ENCODE measurements at regions not wholly inside any gene's neighbourhood (a gene's known extent, or its start where the extent isn't known, plus 50 kb on each side); places are given as distances from the start of the nearest gene placed in this dataset.

GRCh38 chr17:33523577-33523981, 230.5 kb upstream of the ASIC2 start:
- no peaks in the 10 kb centered on the region for H3K9me2 ChIP-seq (ENCODE audit: low read depth, low read length)
- no peaks in the 10 kb centered on the region for H3K4me1 ChIP-seq (ENCODE audit: insufficient read depth, low read length, severe bottlenecking)
- H2AFZ ChIP-seq (ENCODE audit: low read length) = no peak overlapping the region
- H3K79me2 ChIP-seq (ENCODE audit: insufficient read depth, low read length) = no peaks in the 10 kb centered on the region
- no peaks in the 10 kb centered on the region for H4K20me1 ChIP-seq (ENCODE audit: insufficient read depth, low read length)
- H3K27me3 ChIP-seq (ENCODE audit: insufficient read depth, low read length) = no peaks in the 10 kb centered on the region
- no peaks in the 10 kb centered on the region for H3F3A ChIP-seq (ENCODE audit: insufficient read depth, low read length)
- no peak overlapping the region for H3K27ac ChIP-seq (ENCODE audit: low read depth, low read length, poor library complexity, severe bottlenecking)
- no peaks in the 10 kb centered on the region for H3K36me3 ChIP-seq (ENCODE audit: insufficient read depth, low read length)
- no peak overlapping the region for H3K9ac ChIP-seq (ENCODE audit: low read length)
- no peak overlapping the region for H3K4me3 ChIP-seq (ENCODE audit: low read depth, low read length, poor library complexity, severe bottlenecking)
- no peak overlapping the region for H3K4me2 ChIP-seq (ENCODE audit: low read length)
- TF ChIP-seq, protein P1, sequence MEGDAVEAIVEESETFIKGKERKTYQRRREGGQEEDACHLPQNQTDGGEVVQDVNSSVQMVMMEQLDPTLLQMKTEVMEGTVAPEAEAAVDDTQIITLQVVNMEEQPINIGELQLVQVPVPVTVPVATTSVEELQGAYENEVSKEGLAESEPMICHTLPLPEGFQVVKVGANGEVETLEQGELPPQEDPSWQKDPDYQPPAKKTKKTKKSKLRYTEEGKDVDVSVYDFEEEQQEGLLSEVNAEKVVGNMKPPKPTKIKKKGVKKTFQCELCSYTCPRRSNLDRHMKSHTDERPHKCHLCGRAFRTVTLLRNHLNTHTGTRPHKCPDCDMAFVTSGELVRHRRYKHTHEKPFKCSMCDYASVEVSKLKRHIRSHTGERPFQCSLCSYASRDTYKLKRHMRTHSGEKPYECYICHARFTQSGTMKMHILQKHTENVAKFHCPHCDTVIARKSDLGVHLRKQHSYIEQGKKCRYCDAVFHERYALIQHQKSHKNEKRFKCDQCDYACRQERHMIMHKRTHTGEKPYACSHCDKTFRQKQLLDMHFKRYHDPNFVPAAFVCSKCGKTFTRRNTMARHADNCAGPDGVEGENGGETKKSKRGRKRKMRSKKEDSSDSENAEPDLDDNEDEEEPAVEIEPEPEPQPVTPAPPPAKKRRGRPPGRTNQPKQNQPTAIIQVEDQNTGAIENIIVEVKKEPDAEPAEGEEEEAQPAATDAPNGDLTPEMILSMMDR (IDR thresholded peaks at IDR 0.05; ENCODE audit: low read length) = no peak
- no peak for TF ChIP-seq EZH2 (IDR thresholded peaks at IDR 0.05; ENCODE audit: borderline replicate concordance, low read length)
- no peaks in the 10 kb centered on the region for H3K9me3 ChIP-seq (ENCODE audit: low read length)

DNA sequence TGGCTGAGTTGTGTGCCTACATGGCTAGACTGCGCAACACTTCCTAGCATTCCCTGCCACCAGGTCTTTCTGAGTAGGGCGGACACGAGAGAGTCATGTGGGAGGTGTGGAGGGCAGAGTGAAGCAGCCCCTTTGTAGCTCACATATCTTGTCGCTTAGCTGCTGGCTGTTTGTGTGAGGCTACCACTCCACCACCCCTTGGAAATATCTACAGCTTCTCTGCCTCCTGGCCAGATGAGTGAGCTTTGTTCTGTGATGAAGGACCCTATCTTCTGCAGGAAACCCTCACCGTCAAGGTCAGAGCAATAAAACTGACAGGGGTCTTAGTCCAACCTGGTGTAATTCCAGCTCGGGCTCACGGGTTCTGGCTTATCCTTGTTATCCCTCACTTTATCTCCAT, 232.1 kb upstream of the ASIC2 start:
- Histone ChIP-seq H3K27ac (ENCODE audit: low read depth, low read length, poor library complexity, severe bottlenecking) (no peak overlapping the region), H3K4me2 (ENCODE audit: low read length) (no peak overlapping the region), H3K79me2 (ENCODE audit: insufficient read depth, low read length) (no peaks in the 10 kb centered on the region), H3K4me1 (ENCODE audit: insufficient read depth, low read length, severe bottlenecking) (no peaks in the 10 kb centered on the region), H4K20me1 (ENCODE audit: insufficient read depth, low read length) (no peaks in the 10 kb centered on the region), H3F3A (ENCODE audit: insufficient read depth, low read length) (no peaks in the 10 kb centered on the region), H3K9me2 (ENCODE audit: low read depth, low read length) (no peaks in the 10 kb centered on the region), H3K36me3 (ENCODE audit: insufficient read depth, low read length) (no peaks in the 10 kb centered on the region), H3K9me3 (ENCODE audit: low read length) (no peaks in the 10 kb centered on the region), H3K9ac (ENCODE audit: low read length) (no peak overlapping the region), H3K4me3 (ENCODE audit: low read depth, low read length, poor library complexity, severe bottlenecking) (no peak overlapping the region), H3K27me3 (ENCODE audit: insufficient read depth, low read length) (no peaks in the 10 kb centered on the region), H2AFZ (ENCODE audit: low read length) (no peak overlapping the region)
- TF ChIP-seq, protein P1 (IDR thresholded peaks at IDR 0.05; ENCODE audit: low read length) = no peak
- no peak for TF ChIP-seq EZH2 (IDR thresholded peaks at IDR 0.05; ENCODE audit: borderline replicate concordance, low read length)

GRCh38 chr17:33526717-33527116, 233.6 kb upstream of the ASIC2 start:
- no peaks in the 10 kb centered on the region for H3K27me3 ChIP-seq (ENCODE audit: insufficient read depth, low read length)
- no peaks in the 10 kb centered on the region for H3K79me2 ChIP-seq (ENCODE audit: insufficient read depth, low read length)
- H3K9ac ChIP-seq (ENCODE audit: low read length) = no peak overlapping the region
- no peaks in the 10 kb centered on the region for H3F3A ChIP-seq (ENCODE audit: insufficient read depth, low read length)
- H3K9me2 ChIP-seq (ENCODE audit: low read depth, low read length) = no peaks in the 10 kb centered on the region
- no peaks in the 10 kb centered on the region for H3K4me1 ChIP-seq (ENCODE audit: insufficient read depth, low read length, severe bottlenecking)
- no peaks in the 10 kb centered on the region for H3K9me3 ChIP-seq (ENCODE audit: low read length)
- H2AFZ ChIP-seq (ENCODE audit: low read length) = no peak overlapping the region
- H3K4me2 ChIP-seq (ENCODE audit: low read length) = no peak overlapping the region
- H3K4me3 ChIP-seq (ENCODE audit: low read depth, low read length, poor library complexity, severe bottlenecking) = no peak overlapping the region
- TF ChIP-seq, protein P1 (IDR thresholded peaks at IDR 0.05; ENCODE audit: low read length) = no peak
- no peak for TF ChIP-seq EZH2 (IDR thresholded peaks at IDR 0.05; ENCODE audit: borderline replicate concordance, low read length)
- no peaks in the 10 kb centered on the region for H4K20me1 ChIP-seq (ENCODE audit: insufficient read depth, low read length)
- no peaks in the 10 kb centered on the region for H3K36me3 ChIP-seq (ENCODE audit: insufficient read depth, low read length)
- no peak overlapping the region for H3K27ac ChIP-seq (ENCODE audit: low read depth, low read length, poor library complexity, severe bottlenecking)
